Neural cell (in vitro differentiated cells): ENCODE measurements at regions not wholly inside any gene's neighbourhood (a gene's known extent, or its start where the extent isn't known, plus 50 kb on each side); places are given as distances from the start of the nearest gene placed in this dataset.

Experiments
- EP300 ChIP-seq: fragments of 450-650 bp; conservative IDR thresholded peaks from 2 replicates; pipeline ENCODE4 v1.6.1; 2014; ENCODE audit warnings: antibody characterized with exemption, mild to moderate bottlenecking, moderate library complexity; ENCODE audit not compliant: poor library complexity, severe bottlenecking
- MXI1 ChIP-seq: fragments of 450-650 bp; conservative IDR thresholded peaks from 2 replicates; pipeline ENCODE4 v1.6.1; 2014; ENCODE audit warnings: antibody characterized with exemption, mild to moderate bottlenecking; ENCODE audit not compliant: poor library complexity, severe bottlenecking
- RAD21 ChIP-seq: fragments of 450-650 bp; conservative IDR thresholded peaks from 2 replicates; pipeline ENCODE4 v1.6.1; 2014; ENCODE audit warnings: antibody characterized with exemption, mild to moderate bottlenecking, moderate library complexity
- REST ChIP-seq: IDR thresholded peaks from 2 replicates; pipeline ENCODE4 v1.6.1; 2012; ENCODE audit warnings: borderline replicate concordance
- TF ChIP-seq, protein P1 (sequence below): fragments of 450-650 bp; IDR thresholded peaks from 2 replicates; pipeline ENCODE4 v1.5.1; 2014; ENCODE audit warnings: antibody characterized with exemption, mild to moderate bottlenecking, moderate library complexity; ENCODE audit not compliant: poor library complexity, severe bottlenecking

- no peak for TF ChIP-seq EP300
- no peak for TF ChIP-seq REST
- TF ChIP-seq, protein P1, sequence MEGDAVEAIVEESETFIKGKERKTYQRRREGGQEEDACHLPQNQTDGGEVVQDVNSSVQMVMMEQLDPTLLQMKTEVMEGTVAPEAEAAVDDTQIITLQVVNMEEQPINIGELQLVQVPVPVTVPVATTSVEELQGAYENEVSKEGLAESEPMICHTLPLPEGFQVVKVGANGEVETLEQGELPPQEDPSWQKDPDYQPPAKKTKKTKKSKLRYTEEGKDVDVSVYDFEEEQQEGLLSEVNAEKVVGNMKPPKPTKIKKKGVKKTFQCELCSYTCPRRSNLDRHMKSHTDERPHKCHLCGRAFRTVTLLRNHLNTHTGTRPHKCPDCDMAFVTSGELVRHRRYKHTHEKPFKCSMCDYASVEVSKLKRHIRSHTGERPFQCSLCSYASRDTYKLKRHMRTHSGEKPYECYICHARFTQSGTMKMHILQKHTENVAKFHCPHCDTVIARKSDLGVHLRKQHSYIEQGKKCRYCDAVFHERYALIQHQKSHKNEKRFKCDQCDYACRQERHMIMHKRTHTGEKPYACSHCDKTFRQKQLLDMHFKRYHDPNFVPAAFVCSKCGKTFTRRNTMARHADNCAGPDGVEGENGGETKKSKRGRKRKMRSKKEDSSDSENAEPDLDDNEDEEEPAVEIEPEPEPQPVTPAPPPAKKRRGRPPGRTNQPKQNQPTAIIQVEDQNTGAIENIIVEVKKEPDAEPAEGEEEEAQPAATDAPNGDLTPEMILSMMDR: no peak
- no peak for TF ChIP-seq MXI1
- TF ChIP-seq RAD21: no peak
These were observed 229.6 kb downstream of the ZEB2 start for GRCh38 chr2:144290276-144290675.
